CD4-positive, alpha-beta T cell treated with Interleukin-17A for 1 hour (primary cell): ENCODE measurements at regions not wholly inside any gene's neighbourhood (a gene's known extent, or its start where the extent isn't known, plus 50 kb on each side); places are given as distances from the start of the nearest gene placed in this dataset.

Source experiments
- DNase-seq: peaks from one replicate; pipeline ENCODE4 v3.0.0-alpha.2; 2020

- DNase-seq, result no peak
These were observed 56.1 kb upstream of the RNF152 start for GRCh38 chr18:61948846-61949438.

GRCh38 chr18:61948281-61948741, 55.5 kb upstream of the RNF152 start:
- no peak for DNase-seq

- no peak for DNase-seq
These were observed 53.6 kb upstream of the RNF152 start for GRCh38 chr18:61946449-61946848.

GRCh38 chr18:61943175-61943964, 50.6 kb upstream of the RNF152 start:
- no peak for DNase-seq
